AG10803 (cell line): ENCODE measurements at regions not wholly inside any gene's neighbourhood (a gene's known extent, or its start where the extent isn't known, plus 50 kb on each side); places are given as distances from the start of the nearest gene placed in this dataset.
"Not testable (repeated sequence)": the region's sequence is repeated elsewhere in the genome, so short reads cannot be mapped to it uniquely, and the experiment has no call there.

ENCODE experiments used
- DNase-seq: peaks from one replicate; pipeline ENCODE4 v3.0.0; 2010; ENCODE audit warnings: low read depth
- H3K4me3 ChIP-seq: 2 replicates; pipeline ENCODE4 v1.5.1; 2011; ENCODE audit warnings: mild to moderate bottlenecking, low read length, control low read depth
- TF ChIP-seq, protein P1 (sequence below): conservative IDR thresholded peaks from 2 replicates; pipeline ENCODE4 v1.5.1; 2011; ENCODE audit warnings: mild to moderate bottlenecking, low read length, control low read depth, inconsistent platforms

DNA sequence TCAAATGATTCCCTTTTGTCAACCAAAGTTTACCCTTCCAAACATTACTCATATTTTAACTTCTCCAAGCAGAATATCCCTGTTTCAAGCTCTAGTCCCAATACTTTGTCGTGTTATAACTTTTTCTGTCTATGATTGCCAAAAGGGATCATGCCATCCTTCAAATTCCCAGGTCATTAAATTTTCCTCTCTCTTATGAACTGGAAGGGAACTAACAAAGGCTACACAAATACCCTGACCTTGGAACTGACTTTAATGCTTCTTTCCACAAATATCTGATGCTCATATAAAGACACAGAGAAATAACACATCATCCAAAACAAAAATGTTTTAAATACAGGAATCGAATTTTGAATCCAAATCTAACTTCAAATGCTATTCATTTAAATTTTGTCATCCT is 1352.7 kb downstream of the CDH11 start:
- no peak overlapping the region for H3K4me3 ChIP-seq
- TF ChIP-seq, protein P1, sequence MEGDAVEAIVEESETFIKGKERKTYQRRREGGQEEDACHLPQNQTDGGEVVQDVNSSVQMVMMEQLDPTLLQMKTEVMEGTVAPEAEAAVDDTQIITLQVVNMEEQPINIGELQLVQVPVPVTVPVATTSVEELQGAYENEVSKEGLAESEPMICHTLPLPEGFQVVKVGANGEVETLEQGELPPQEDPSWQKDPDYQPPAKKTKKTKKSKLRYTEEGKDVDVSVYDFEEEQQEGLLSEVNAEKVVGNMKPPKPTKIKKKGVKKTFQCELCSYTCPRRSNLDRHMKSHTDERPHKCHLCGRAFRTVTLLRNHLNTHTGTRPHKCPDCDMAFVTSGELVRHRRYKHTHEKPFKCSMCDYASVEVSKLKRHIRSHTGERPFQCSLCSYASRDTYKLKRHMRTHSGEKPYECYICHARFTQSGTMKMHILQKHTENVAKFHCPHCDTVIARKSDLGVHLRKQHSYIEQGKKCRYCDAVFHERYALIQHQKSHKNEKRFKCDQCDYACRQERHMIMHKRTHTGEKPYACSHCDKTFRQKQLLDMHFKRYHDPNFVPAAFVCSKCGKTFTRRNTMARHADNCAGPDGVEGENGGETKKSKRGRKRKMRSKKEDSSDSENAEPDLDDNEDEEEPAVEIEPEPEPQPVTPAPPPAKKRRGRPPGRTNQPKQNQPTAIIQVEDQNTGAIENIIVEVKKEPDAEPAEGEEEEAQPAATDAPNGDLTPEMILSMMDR, result no peak
- DNase-seq, result no peak

DNA sequence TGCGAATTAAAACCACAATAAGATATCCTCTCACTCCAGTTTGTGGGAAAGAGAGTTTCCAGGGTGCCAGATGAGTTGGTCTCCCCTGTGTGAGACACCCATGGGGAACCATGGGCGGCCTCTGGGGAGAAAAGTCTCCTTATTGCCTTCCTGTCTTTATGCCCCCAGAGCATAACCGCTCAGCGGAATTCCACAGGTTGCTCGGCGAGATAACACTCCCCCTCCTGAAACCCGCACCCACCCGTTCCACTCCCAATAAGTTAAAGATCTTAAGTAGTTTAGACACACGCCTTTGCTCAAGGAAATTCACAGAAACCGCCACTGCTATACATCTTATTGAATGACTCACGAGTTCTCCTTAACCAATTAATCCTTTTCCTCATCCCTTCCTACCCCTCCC is 1361.6 kb downstream of the CDH11 start:
- not testable (repeated sequence) for H3K4me3 ChIP-seq, DNase-seq

DNA sequence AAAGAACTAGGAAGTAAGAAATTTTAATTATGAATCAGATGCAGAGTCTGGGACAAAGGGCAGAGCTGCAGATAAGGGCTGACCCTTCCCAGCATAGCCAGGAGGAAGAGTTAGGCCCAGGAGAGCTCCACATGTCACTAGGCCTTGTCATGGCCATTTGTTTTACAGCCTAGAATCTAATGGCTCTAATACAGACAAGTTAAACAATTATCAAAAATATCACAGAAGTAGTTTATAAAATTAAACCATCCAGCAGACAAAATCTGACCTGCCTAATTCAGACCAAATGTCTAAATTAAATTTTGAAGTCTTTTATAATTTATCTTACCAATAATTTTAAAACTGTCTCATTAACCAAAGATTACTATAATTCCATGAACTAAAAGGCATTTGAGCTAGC is 1369.5 kb downstream of the CDH11 start:
- no peak overlapping the region for H3K4me3 ChIP-seq
- no peak for DNase-seq
- TF ChIP-seq, protein P1, result no peak

DNA sequence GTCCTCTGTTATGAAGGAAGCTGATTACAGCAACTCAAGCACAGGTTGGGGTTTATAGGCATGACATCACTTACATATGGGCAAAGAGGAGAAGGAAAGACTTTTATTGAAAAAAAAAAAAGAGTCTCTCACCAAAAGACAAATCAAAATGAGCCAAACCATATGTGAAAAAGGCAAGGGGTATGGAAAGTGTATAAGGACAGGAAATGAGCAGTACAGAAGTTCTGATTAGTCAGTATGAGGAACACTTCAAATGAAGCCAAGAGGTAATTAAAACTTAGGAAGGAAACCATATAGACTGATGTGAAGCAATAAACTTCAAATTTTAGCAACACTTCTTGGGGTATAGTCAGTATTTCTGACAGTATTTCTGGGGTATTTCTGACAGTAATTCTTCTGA is 1372.6 kb downstream of the CDH11 start:
- DNase-seq, result no peak
- H3K4me3 ChIP-seq, result no peak overlapping the region
- TF ChIP-seq, protein P1, result no peak

DNA sequence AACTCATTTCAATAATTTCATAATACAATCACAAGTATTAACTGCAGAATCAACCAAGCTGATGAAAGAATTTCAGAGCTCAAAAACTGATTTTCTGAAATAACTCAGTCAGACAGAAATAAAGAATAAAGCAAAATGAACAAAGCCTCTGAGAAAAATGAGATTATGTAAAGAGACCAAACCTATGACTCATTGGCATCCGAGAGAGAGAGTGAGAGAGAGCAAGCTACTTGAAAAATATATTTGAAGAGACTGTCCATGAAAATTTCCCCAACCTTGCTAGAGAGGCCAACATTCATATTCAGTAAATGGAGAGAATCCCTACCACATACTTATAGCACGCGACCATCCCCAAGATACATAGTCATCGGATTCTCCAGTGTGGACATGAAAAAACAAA is 1376.4 kb downstream of the CDH11 start:
- no peak overlapping the region for H3K4me3 ChIP-seq
- TF ChIP-seq, protein P1, result no peak
- no peak for DNase-seq

DNA sequence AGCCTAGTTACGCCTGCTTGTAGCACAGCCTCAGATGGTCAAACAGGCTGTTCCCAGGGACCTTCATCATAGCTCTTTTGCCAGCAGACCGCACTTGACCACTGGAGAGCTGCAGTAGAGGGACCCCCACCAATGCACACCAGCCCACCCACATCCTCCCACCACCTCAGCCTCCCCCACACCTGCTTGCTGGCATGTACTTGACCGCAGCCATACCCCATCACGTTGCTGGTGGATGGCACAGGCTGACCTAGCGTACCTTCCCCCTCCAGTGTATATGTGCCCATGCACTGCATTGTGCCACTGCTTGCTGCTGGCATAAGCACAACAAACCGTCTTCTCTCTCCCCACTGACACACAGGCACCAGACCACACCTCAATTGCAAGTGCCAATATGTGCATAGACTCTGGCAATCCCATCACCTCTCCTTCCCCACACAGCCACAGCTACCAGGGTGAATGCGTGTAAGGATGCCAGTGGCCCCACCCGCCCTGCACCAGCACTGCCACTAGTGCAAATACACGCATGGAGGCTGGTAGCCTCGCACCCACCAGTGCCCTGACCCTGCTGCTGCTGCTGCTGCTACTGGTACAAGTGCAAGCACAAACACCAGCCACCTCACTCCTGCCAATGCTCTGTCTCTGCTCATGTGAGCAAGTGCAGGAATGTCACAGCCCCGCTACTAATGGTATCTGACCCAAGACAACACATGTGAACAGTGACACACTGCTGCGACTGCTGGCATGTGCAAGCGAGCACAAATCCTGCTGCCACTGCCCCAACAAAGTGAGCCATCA is 1377.6 kb downstream of the CDH11 start:
- no peak overlapping the region for H3K4me3 ChIP-seq
- TF ChIP-seq, protein P1, result no peak
- no peak for DNase-seq

DNA sequence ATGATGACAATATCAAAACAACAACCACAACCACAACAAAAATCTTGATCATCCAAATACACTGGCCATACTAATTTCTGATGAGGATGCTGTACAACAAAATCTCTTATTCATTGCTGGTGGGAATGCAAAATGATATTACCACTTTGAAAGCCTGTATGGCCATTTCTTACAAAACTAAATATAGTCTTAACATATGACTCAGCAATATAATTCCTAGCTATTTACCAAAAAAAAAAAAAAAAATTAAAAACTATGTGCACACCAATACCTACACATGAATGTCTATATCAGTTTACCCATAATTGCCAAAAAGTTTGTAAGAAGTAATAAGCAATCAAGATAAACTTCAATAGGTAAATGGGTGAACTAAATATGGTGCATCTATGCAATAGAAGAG is 1379.7 kb downstream of the CDH11 start:
- TF ChIP-seq, protein P1, result no peak
- no peak for DNase-seq
- H3K4me3 ChIP-seq, result no peak overlapping the region
